Thymus (tissue), 11 donors: ENCODE measurements at regions not wholly inside any gene's neighbourhood (a gene's known extent, or its start where the extent isn't known, plus 50 kb on each side); places are given as distances from the start of the nearest gene placed in this dataset.
"Not testable (repeated sequence)": the region's sequence is repeated elsewhere in the genome, so short reads cannot be mapped to it uniquely, and the experiment has no call there.

Source experiments
- DNase-seq, 9 donors: peaks; one replicate each; pipeline ENCODE4 v3.0.0-alpha.2; 2013; ENCODE audit warnings: low spot score in 9 of 9, low read depth in 6 of 9, missing footprints in 1 of 9
- H3K27ac ChIP-seq, 2 donors: one replicate each; pipeline ENCODE4 v1.5.1; 2013; ENCODE audit warnings: control low read depth in 1 of 2, low read depth in 1 of 2, low read length in 1 of 2, mild to moderate bottlenecking in 1 of 2, moderate library complexity in 1 of 2
- H3K27me3 ChIP-seq, 2 donors: one replicate each; pipeline ENCODE4 v1.5.1; 2013; ENCODE audit warnings: low read length in 1 of 2; ENCODE audit not compliant: control insufficient read depth in 2 of 2, insufficient read depth in 1 of 2
- H3K36me3 ChIP-seq, 2 donors: one replicate each; pipeline ENCODE4 v1.5.1; 2013; ENCODE audit warnings: low read length in 1 of 2, mild to moderate bottlenecking in 1 of 2, moderate library complexity in 1 of 2; ENCODE audit not compliant: control insufficient read depth in 2 of 2, insufficient read depth in 2 of 2
- H3K4me1 ChIP-seq, 2 donors: one replicate each; pipeline ENCODE4 v1.5.1; 2013; ENCODE audit warnings: low read length in 2 of 2; ENCODE audit not compliant: control insufficient read depth in 2 of 2, insufficient read depth in 2 of 2
- H3K4me3 ChIP-seq, 2 donors: one replicate each; pipeline ENCODE4 v1.5.1; 2013; ENCODE audit warnings: low read length in 2 of 2, control low read depth in 1 of 2, mild to moderate bottlenecking in 1 of 2
- H3K9me3 ChIP-seq, 2 donors: one replicate each; pipeline ENCODE4 v1.5.1; 2013; ENCODE audit warnings: low read length in 1 of 2, mild to moderate bottlenecking in 1 of 2; ENCODE audit not compliant: control insufficient read depth in 2 of 2, insufficient read depth in 1 of 2
- WGBS: extraction: QIAGEN DNeasy Blood & Tissue Kit; methylation state at CpG from one replicate; pipeline ENCODE4 v1.1.7; 2013; 5-methylcytosine and 5-hydroxymethylcytosine counted together
- donor health status: healthy.

GRCh38 chr11:29162491-29162890 is 854.3 kb downstream of the KCNA4 start:
- no peaks in the 10 kb centered on the region for H3K4me1 ChIP-seq
- 90% methylated on average over 2 of the region's 2 CpGs for WGBS
- no peaks in the 10 kb centered on the region for H3K9me3 ChIP-seq
- H3K36me3 ChIP-seq: no peaks in the 10 kb centered on the region
- no peak overlapping the region for H3K4me3 ChIP-seq
- DNase-seq: no peak
- no peaks in the 10 kb centered on the region for H3K27me3 ChIP-seq
- H3K27ac ChIP-seq: no peak overlapping the region

- 87% methylated on average over 1 of the region's 1 CpG for WGBS
- no peaks in the 10 kb centered on the region for H3K9me3 ChIP-seq
- H3K27ac ChIP-seq: no peak overlapping the region
- H3K4me1 ChIP-seq: no peaks in the 10 kb centered on the region
- H3K27me3 ChIP-seq: no peaks in the 10 kb centered on the region
- H3K36me3 ChIP-seq: no peaks in the 10 kb centered on the region
- no peak overlapping the region for H3K4me3 ChIP-seq
- DNase-seq: no peak
Observed at GRCh38 chr11:29161191-29161590, 855.6 kb downstream of the KCNA4 start.

DNA sequence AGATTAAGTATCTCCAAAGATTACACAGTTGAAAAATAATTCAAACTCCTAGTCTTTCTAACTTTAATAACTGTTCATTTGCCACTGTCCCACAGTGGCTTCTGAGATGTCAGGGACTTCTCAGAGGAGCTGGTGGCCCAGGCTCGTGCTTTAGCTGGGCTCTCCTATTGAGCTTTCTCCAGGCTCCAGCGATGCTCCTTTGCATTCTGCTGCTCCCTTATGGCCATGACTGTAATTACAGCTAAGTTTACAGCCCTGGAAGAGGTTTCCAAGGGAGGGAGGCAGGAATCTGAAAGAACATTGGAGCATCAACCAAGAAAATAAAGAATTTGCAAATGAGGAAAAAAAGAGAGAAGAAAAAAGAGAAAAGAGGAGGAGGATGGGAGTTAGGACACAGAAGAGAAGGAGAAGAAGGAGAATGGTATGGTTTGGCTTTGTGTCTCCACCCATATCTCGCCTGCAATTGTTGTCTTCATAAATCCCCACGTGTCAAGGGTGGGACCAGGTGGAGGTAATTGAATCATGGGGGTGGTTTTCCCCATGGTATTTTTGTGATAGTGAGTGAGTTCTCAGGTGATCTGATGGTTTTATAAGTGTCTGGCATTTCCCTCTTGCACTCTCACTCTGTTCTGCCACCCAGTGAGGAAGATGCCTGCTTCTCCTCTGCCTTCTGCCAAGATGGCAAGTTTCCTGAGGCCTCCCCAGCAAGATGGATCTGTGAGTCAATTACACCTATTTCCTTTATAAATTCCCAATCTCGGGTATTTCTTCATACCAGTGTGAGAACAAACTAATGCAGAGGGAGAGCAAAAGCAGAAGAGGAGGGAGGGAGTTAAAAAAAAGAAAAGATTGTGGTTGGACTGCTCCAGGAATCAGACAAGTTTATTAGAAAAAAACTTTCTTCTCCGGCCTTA is 857.0 kb downstream of the KCNA4 start:
- H3K4me1 ChIP-seq: no peaks in the 10 kb centered on the region
- no peaks in the 10 kb centered on the region for H3K36me3 ChIP-seq
- H3K9me3 ChIP-seq: no peaks in the 10 kb centered on the region
- no peak overlapping the region for H3K4me3 ChIP-seq
- 50% methylated on average over 6 of the region's 6 CpGs for WGBS
- no peak for DNase-seq
- no peaks in the 10 kb centered on the region for H3K27me3 ChIP-seq
- H3K27ac ChIP-seq: no peak overlapping the region

DNA sequence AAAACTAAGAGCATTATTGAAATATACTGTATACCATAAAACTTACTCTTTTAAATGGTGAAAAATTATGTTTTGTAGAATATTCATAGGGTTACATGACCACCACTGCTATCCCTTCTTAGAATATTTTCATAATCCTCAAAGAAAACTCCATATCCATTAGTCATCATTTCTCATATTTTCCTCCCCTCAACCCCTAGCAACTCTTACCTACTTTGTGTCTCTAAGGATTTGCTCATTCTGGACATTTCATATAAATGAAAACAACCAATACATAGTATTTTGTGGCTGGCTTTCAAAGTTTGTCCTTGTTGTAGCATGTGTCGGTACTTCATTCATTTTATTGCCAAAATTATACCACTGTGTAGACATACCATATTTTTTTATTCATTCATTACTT is 863.8 kb downstream of the KCNA4 start:
- 94% methylated on average over 1 of the region's 1 CpG for WGBS
- no peaks in the 10 kb centered on the region for H3K36me3 ChIP-seq
- no peak overlapping the region for H3K4me3 ChIP-seq
- DNase-seq: no peak
- H3K27ac ChIP-seq: no peak overlapping the region
- H3K27me3 ChIP-seq: no peaks in the 10 kb centered on the region
- no peaks in the 10 kb centered on the region for H3K9me3 ChIP-seq
- no peaks in the 10 kb centered on the region for H3K4me1 ChIP-seq

- not testable (repeated sequence) for H3K4me1 ChIP-seq, DNase-seq, H3K4me3 ChIP-seq, H3K27me3 ChIP-seq, H3K9me3 ChIP-seq, H3K27ac ChIP-seq, H3K36me3 ChIP-seq
- WGBS: 95% methylated on average over 1 of the region's 1 CpG
Observed at GRCh38 chr11:29142573-29142972, 874.3 kb downstream of the KCNA4 start.

- Histone ChIP-seq H3K27ac (no peak overlapping the region), H3K4me3 (no peak overlapping the region), H3K36me3 (no peaks in the 10 kb centered on the region), H3K9me3 (no peaks in the 10 kb centered on the region), H3K27me3 (no peaks in the 10 kb centered on the region), H3K4me1 (no peaks in the 10 kb centered on the region)
- 77% methylated on average over 1 of the region's 1 CpG for WGBS
- no peak for DNase-seq
Observed at GRCh38 chr11:29135504-29135903, 881.3 kb downstream of the KCNA4 start.

DNA sequence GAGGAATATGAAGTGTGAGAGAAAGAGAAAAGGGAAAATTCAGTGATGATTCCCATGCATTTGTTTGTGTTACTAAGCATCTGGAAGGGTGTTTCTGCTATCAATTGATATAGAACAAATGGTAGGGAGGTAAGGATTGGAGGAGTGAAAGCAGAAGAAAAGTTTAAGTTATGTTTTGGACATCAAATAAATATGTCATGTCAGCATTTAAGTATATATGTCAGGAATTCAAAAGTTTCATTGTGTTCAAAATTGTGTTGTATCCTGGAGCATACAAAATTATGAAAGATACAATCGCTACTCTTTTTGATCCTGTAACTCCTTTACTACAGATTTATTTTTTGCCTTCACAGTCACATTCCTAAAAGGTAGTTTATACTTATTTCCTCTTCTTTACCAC is 885.8 kb downstream of the KCNA4 start:
- WGBS: 94% methylated on average over 1 of the region's 1 CpG

DNA sequence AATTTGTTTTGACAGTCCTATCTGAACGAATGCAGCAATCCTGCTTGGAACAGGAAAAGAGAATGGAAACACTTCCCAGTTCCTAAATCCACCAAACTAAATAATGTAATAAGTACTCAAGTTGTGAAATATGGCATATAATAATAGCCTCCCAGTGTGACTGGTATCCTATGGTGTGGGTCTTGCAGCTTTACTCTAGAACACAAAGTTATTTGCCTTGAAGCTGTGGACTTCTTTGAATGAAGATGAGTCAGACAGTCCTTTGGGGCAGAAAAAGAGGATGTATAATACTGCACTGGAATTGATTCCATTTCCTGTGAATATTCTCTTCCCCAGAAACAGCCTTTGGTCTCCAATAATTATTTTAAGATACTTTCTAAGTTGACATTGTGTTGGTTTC is 887.0 kb downstream of the KCNA4 start:
- Histone ChIP-seq H3K27ac (no peak overlapping the region), H3K9me3 (no peaks in the 10 kb centered on the region), H3K4me1 (no peaks in the 10 kb centered on the region), H3K4me3 (no peak overlapping the region), H3K36me3 (no peaks in the 10 kb centered on the region), H3K27me3 (no peaks in the 10 kb centered on the region)
- DNase-seq: no peak
- 59% methylated on average over 1 of the region's 1 CpG for WGBS

More for the DNA sequence above, 885.8 kb downstream of the KCNA4 start:
- H3K27me3 ChIP-seq: no peaks in the 10 kb centered on the region
- H3K4me1 ChIP-seq: no peaks in the 10 kb centered on the region
- DNase-seq: no peak
- H3K9me3 ChIP-seq: no peaks in the 10 kb centered on the region
- H3K36me3 ChIP-seq: no peaks in the 10 kb centered on the region
- H3K4me3 ChIP-seq: no peak overlapping the region
- no peak overlapping the region for H3K27ac ChIP-seq

GRCh38 chr11:29127461-29127860 is 889.4 kb downstream of the KCNA4 start:
- no peaks in the 10 kb centered on the region for H3K4me1 ChIP-seq
- H3K9me3 ChIP-seq: no peaks in the 10 kb centered on the region
- H3K27ac ChIP-seq: no peak overlapping the region
- no peak overlapping the region for H3K4me3 ChIP-seq
- no peak for DNase-seq
- H3K27me3 ChIP-seq: no peaks in the 10 kb centered on the region
- H3K36me3 ChIP-seq: no peaks in the 10 kb centered on the region
